ENCODE measurements at regions not wholly inside any gene's neighbourhood (a gene's known extent, or its start where the extent isn't known, plus 50 kb on each side); places are given as distances from the start of the nearest gene placed in this dataset.

GRCh38 chr1:47577303-47578025 lies 139.6 kb downstream of the FOXD2 start:
- Histone ChIP-seq H3K36me3 (no peaks in the 10 kb centered on the region), H3K27me3 (peaks cover 0 to 66% (median 5%) of the 10 kb centered on the region in 7 donors), H3K4me3 (no peak overlapping the region), H3K4me1 (peaks cover 0 to 21% (median 15%) of the 10 kb centered on the region in 9 donors), H3K9me3 (no peaks in the 10 kb centered on the region), H3K27ac (peak overlapping the region in 4 of 10 donors; percentile 60 to 70 (median 63))
- TF ChIP-seq CTCF (IDR thresholded peaks at IDR 0.05): no peak
- WGBS, 2 donors: 81 to 83% methylated on average over 12 of the region's 12 CpGs
- ATAC-seq: peak in 2 of 8 donors; percentile 23 to 32
- no peak for DNase-seq
- intact Hi-C loops (cut with DNase I): loop anchor here in 1 of 10 donors (5.0 kb wide), 1 partner anchor 45 kb away; no protein-coding TSS in a partner anchor

GRCh38 chr1:47578026-47578720 lies 140.3 kb downstream of the FOXD2 start:
- no peak overlapping the region for H3K4me3 ChIP-seq
- no peaks in the 10 kb centered on the region for H3K9me3 ChIP-seq
- H3K27me3 ChIP-seq: peaks cover 0 to 72% (median 5%) of the 10 kb centered on the region in 7 donors
- H3K36me3 ChIP-seq: no peaks in the 10 kb centered on the region
- intact Hi-C loops (cut with DNase I): loop anchor here in 1 of 10 donors (5.0 kb wide), 1 partner anchor 46 kb away; no protein-coding TSS in a partner anchor
- ATAC-seq (peak; percentile 66 to 86 (median 79)), DNase-seq (peak; percentile 34 to 39)
- peak overlapping the region in 8 of 10 donors; percentile 3 to 70 (median 58) for H3K27ac ChIP-seq
- H3K4me1 ChIP-seq: peaks cover 0 to 21% (median 15%) of the 10 kb centered on the region in 9 donors
- no peak for TF ChIP-seq CTCF (IDR thresholded peaks at IDR 0.05)
- WGBS, 2 donors: 42 to 43% methylated on average over 19 of the region's 19 CpGs

GRCh38 chr1:47578721-47579419 lies 141.0 kb downstream of the FOXD2 start:
- Histone ChIP-seq H3K36me3 (no peaks in the 10 kb centered on the region), H3K9me3 (no peaks in the 10 kb centered on the region), H3K27me3 (peaks cover 0 to 76% (median 5%) of the 10 kb centered on the region in 7 donors), H3K27ac (peak overlapping the region in 5 of 10 donors; percentile 57 to 70 (median 63)), H3K4me1 (peaks cover 0 to 21% (median 15%) of the 10 kb centered on the region in 9 donors), H3K4me3 (no peak overlapping the region)
- intact Hi-C loops (cut with DNase I): loop anchor here in 1 of 10 donors (5.0 kb wide), 1 partner anchor 47 kb away; no protein-coding TSS in a partner anchor
- ATAC-seq (peak in 2 of 8 donors; percentile 18 to 51), DNase-seq (no peak)
- 53 to 56% methylated on average over 10 of the region's 10 CpGs for WGBS, 2 donors
- TF ChIP-seq CTCF (IDR thresholded peaks at IDR 0.05): no peak

GRCh38 chr1:47579809-47580208 lies 142.0 kb downstream of the FOXD2 start:
- DNase-seq (no peak), ATAC-seq (no peak)
- no peak overlapping the region for H3K4me3 ChIP-seq
- peaks cover 0 to 21% (median 15%) of the 10 kb centered on the region in 9 donors for H3K4me1 ChIP-seq
- H3K27me3 ChIP-seq: peaks cover 0 to 71% (median 5%) of the 10 kb centered on the region in 7 donors
- H3K9me3 ChIP-seq: no peaks in the 10 kb centered on the region
- intact Hi-C loops (cut with DNase I): loop anchor here in 1 of 10 donors (5.0 kb wide), 1 partner anchor 48 kb away; no protein-coding TSS in a partner anchor
- TF ChIP-seq CTCF (IDR thresholded peaks at IDR 0.05): no peak
- WGBS, 2 donors: 72 to 80% methylated on average over 2 of the region's 2 CpGs
- H3K27ac ChIP-seq: no peak overlapping the region
- no peaks in the 10 kb centered on the region for H3K36me3 ChIP-seq

Measured in heart right ventricle (tissue), 16 donors.